ENCODE measurements at regions not wholly inside any gene's neighbourhood (a gene's known extent, or its start where the extent isn't known, plus 50 kb on each side); places are given as distances from the start of the nearest gene placed in this dataset.

DNA sequence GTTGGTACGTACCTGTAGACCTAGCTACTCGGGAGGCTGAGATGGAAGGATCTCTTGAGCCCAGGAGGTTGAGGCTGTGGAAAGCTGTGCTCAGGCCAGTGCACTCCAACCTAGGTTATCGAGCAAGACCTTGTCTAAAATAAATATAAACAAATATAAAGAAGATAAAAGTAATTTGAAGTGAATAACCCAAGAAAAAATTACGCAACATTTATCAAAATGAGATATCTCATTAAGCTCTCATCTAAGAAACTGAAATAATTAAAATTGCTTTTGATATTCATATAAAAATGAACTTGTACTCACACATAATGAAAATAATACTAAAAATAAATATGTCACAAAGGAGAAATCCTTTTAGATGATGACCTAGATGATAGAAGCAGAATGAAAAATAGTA lies 647.1 kb upstream of the NCAM2 start:
- TF ChIP-seq, protein P1, sequence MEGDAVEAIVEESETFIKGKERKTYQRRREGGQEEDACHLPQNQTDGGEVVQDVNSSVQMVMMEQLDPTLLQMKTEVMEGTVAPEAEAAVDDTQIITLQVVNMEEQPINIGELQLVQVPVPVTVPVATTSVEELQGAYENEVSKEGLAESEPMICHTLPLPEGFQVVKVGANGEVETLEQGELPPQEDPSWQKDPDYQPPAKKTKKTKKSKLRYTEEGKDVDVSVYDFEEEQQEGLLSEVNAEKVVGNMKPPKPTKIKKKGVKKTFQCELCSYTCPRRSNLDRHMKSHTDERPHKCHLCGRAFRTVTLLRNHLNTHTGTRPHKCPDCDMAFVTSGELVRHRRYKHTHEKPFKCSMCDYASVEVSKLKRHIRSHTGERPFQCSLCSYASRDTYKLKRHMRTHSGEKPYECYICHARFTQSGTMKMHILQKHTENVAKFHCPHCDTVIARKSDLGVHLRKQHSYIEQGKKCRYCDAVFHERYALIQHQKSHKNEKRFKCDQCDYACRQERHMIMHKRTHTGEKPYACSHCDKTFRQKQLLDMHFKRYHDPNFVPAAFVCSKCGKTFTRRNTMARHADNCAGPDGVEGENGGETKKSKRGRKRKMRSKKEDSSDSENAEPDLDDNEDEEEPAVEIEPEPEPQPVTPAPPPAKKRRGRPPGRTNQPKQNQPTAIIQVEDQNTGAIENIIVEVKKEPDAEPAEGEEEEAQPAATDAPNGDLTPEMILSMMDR (IDR thresholded peaks at IDR 0.05 in 4 of 5, conservative IDR thresholded peaks at IDR 0.05 in 1 of 5) = no peak
- no peak for TF ChIP-seq POLR2A (IDR thresholded peaks at IDR 0.05)

Measured in gastrocnemius medialis (tissue), 4 donors.